GM23248 (cell line): ENCODE measurements at regions not wholly inside any gene's neighbourhood (a gene's known extent, or its start where the extent isn't known, plus 50 kb on each side); places are given as distances from the start of the nearest gene placed in this dataset.

ENCODE experiments used
- EZH2 ChIP-seq: fragments of 200-600 bp; sonication (generic); IDR thresholded peaks from 2 replicates; pipeline ENCODE4 v1.6.1; 2018; ENCODE audit warnings: antibody characterized with exemption, mild to moderate bottlenecking; ENCODE audit not compliant: insufficient read depth, poor library complexity, severe bottlenecking
- EZH2phosphoT487 ChIP-seq: fragments of 200-600 bp; sonication (generic); IDR thresholded peaks from 2 replicates; pipeline ENCODE4 v1.6.1; 2018; ENCODE audit warnings: antibody characterized with exemption, moderate library complexity, mild to moderate bottlenecking, low read depth; ENCODE audit not compliant: insufficient read depth

DNA sequence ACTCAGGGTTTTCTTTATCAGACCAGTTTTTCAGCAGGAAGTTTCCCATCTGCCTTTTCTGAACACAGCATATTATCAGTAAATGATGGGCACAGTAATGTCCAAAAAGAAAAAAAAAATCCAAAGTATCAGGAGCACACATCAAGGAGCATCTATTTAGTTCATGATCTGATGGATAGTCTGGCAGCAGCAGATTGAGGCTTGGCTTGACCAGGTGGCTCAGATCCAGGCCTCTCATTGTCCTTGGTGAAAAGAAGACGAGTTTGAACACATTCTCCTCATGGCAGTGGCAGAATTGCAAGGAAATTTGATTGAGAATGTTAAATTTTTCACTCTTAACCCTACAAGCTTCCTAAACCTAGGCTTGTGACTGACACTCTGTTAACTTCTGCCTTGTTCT lies 192.9 kb downstream of the OXSM start:
- TF ChIP-seq EZH2phosphoT487: no peak
- no peak for TF ChIP-seq EZH2
